GM12874 (cell line): ENCODE measurements at regions not wholly inside any gene's neighbourhood (a gene's known extent, or its start where the extent isn't known, plus 50 kb on each side); places are given as distances from the start of the nearest gene placed in this dataset.

Experiments used
- CTCF ChIP-seq: IDR thresholded peaks from 2 replicates; pipeline ENCODE4 v1.5.1; 2011; ENCODE audit warnings: low read depth, mild to moderate bottlenecking, control low read depth, low read length, moderate library complexity; ENCODE audit not compliant: insufficient read depth

- no peak for TF ChIP-seq CTCF
Observed at GRCh38 chr13:73477441-73477840, 418.6 kb downstream of the KLF5 start.

- no peak for TF ChIP-seq CTCF
Observed at GRCh38 chr13:73473016-73473415, 414.2 kb downstream of the KLF5 start.

- TF ChIP-seq CTCF = no peak
Observed at GRCh38 chr13:73467125-73467524, 408.3 kb downstream of the KLF5 start.

- TF ChIP-seq CTCF = no peak
Observed at GRCh38 chr13:73466561-73466960, 407.8 kb downstream of the KLF5 start.

GRCh38 chr13:73465617-73465971 is 406.8 kb downstream of the KLF5 start:
- no peak for TF ChIP-seq CTCF

GRCh38 chr13:73464758-73465616 is 406.2 kb downstream of the KLF5 start:
- TF ChIP-seq CTCF = no peak

GRCh38 chr13:73462241-73462640 is 403.4 kb downstream of the KLF5 start:
- no peak for TF ChIP-seq CTCF
